ENCODE measurements at regions not wholly inside any gene's neighbourhood (a gene's known extent, or its start where the extent isn't known, plus 50 kb on each side); places are given as distances from the start of the nearest gene placed in this dataset.
"Not testable (repeated sequence)": the region's sequence is repeated elsewhere in the genome, so short reads cannot be mapped to it uniquely, and the experiment has no call there.

DNA sequence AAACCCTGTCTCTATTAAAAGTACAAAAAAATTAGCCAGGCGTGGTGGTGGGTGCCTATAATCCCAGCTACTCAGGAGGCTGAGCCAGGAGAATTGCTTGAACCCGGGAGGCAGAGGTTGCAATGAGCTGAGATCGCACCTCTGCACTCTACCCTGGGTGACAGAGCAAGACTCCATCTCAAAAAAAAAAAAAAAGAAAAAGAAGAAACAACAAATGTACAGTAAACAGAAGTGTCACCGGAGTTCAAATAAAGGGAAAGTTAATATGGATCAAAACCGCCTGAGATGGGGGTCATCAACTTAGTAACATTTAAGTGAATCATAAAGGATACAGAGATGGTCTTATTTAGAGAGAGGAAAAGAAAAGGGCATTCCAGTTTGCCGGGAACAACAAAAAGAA is 89.3 kb upstream of the OLIG3 start:
- TF ChIP-seq, protein P1, sequence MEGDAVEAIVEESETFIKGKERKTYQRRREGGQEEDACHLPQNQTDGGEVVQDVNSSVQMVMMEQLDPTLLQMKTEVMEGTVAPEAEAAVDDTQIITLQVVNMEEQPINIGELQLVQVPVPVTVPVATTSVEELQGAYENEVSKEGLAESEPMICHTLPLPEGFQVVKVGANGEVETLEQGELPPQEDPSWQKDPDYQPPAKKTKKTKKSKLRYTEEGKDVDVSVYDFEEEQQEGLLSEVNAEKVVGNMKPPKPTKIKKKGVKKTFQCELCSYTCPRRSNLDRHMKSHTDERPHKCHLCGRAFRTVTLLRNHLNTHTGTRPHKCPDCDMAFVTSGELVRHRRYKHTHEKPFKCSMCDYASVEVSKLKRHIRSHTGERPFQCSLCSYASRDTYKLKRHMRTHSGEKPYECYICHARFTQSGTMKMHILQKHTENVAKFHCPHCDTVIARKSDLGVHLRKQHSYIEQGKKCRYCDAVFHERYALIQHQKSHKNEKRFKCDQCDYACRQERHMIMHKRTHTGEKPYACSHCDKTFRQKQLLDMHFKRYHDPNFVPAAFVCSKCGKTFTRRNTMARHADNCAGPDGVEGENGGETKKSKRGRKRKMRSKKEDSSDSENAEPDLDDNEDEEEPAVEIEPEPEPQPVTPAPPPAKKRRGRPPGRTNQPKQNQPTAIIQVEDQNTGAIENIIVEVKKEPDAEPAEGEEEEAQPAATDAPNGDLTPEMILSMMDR (IDR thresholded peaks at IDR 0.05): not testable (repeated sequence)
- TF ChIP-seq POLR2AphosphoS5, EP300 (IDR thresholded peaks at IDR 0.05): not testable (repeated sequence)
